GM18502 (cell line): ENCODE measurements at regions not wholly inside any gene's neighbourhood (a gene's known extent, or its start where the extent isn't known, plus 50 kb on each side); places are given as distances from the start of the nearest gene placed in this dataset.
"Not testable (repeated sequence)": the region's sequence is repeated elsewhere in the genome, so short reads cannot be mapped to it uniquely, and the experiment has no call there.

Experiments
- ATAC-seq: cut with Tn5 transposase; IDR thresholded peaks from one replicate; pipeline ENCODE4 v1.9.1; 2021; ENCODE audit warnings: mild to moderate bottlenecking; ENCODE audit not compliant: unreplicated experiment, poor library complexity

GRCh38 chr7:156344595-156344994 is 296.0 kb upstream of the RNF32 start:
- ATAC-seq: no peak

- ATAC-seq: no peak
These were observed 305.9 kb upstream of the RNF32 start for GRCh38 chr7:156334636-156335035.

- no peak for ATAC-seq
These were observed 312.7 kb upstream of the RNF32 start for GRCh38 chr7:156327916-156328315.

GRCh38 chr7:156327474-156327873 is 313.1 kb upstream of the RNF32 start:
- ATAC-seq: no peak

GRCh38 chr7:156324201-156324600 is 316.4 kb upstream of the RNF32 start:
- ATAC-seq: no peak

GRCh38 chr7:156321430-156321829 is 319.1 kb upstream of the RNF32 start:
- ATAC-seq: not testable (repeated sequence)

- ATAC-seq: no peak
These were observed 321.6 kb upstream of the RNF32 start for GRCh38 chr7:156318926-156319325.

GRCh38 chr7:156318426-156318825 is 322.1 kb upstream of the RNF32 start:
- no peak for ATAC-seq

- no peak for ATAC-seq
These were observed 331.5 kb upstream of the RNF32 start for GRCh38 chr7:156309016-156309620.

GRCh38 chr7:156307193-156307592 is 333.4 kb upstream of the RNF32 start:
- ATAC-seq: no peak

- no peak for ATAC-seq
These were observed 335.2 kb upstream of the RNF32 start for GRCh38 chr7:156305351-156305750.

GRCh38 chr7:156282816-156283215 is 357.8 kb upstream of the RNF32 start:
- ATAC-seq: no peak

- no peak for ATAC-seq
These were observed 360.9 kb upstream of the RNF32 start for GRCh38 chr7:156279635-156280034.

- ATAC-seq: no peak
These were observed 365.3 kb upstream of the RNF32 start for GRCh38 chr7:156275292-156275691.

GRCh38 chr7:156274557-156274956 is 366.0 kb upstream of the RNF32 start:
- ATAC-seq: no peak

GRCh38 chr7:156261581-156261980 is 379.0 kb upstream of the RNF32 start:
- ATAC-seq: no peak

GRCh38 chr7:156257904-156258303 is 382.7 kb upstream of the RNF32 start:
- ATAC-seq: no peak

GRCh38 chr7:156255635-156256034 is 384.9 kb upstream of the RNF32 start:
- no peak for ATAC-seq

- ATAC-seq: no peak
These were observed 388.7 kb upstream of the RNF32 start for GRCh38 chr7:156251861-156252260.

- no peak for ATAC-seq
These were observed 400.0 kb upstream of the RNF32 start for GRCh38 chr7:156240532-156240931.

- ATAC-seq: no peak
These were observed 402.0 kb upstream of the RNF32 start for GRCh38 chr7:156238366-156239133.

GRCh38 chr7:156237614-156238013 is 403.0 kb upstream of the RNF32 start:
- no peak for ATAC-seq
